Fibroblast of lung (primary cell): ENCODE measurements at regions not wholly inside any gene's neighbourhood (a gene's known extent, or its start where the extent isn't known, plus 50 kb on each side); places are given as distances from the start of the nearest gene placed in this dataset.

ENCODE experiments used
- DNase-seq, 2 donors: peaks; one replicate each; pipeline versions ENCODE4 v3.0.0 to v3.0.0-alpha.2; 2010; ENCODE audit warnings: low read depth in 2 of 2
- H2AFZ ChIP-seq: 2 replicates; pipeline ENCODE4 v1.5.1; 2012; ENCODE audit warnings: low read length, control low read depth, inconsistent platforms
- H3K27ac ChIP-seq: 2 replicates; pipeline ENCODE4 v1.5.1; 2011; ENCODE audit warnings: low read length, control low read depth; ENCODE audit not compliant: insufficient read depth
- H3K27me3 ChIP-seq: 2 replicates; pipeline ENCODE4 v1.5.1; 2011; ENCODE audit warnings: mild to moderate bottlenecking, low read length; ENCODE audit not compliant: control insufficient read depth, insufficient read depth
- H3K36me3 ChIP-seq: 2 replicates; pipeline ENCODE4 v1.5.1; 2011; ENCODE audit warnings: low read length; ENCODE audit not compliant: control insufficient read depth, insufficient read depth
- H3K4me1 ChIP-seq: 2 replicates; pipeline ENCODE4 v1.5.1; 2011; ENCODE audit warnings: low read length; ENCODE audit not compliant: control insufficient read depth, insufficient read depth; ENCODE audit errors: extremely low read depth
- H3K4me2 ChIP-seq: 2 replicates; pipeline ENCODE4 v1.5.1; 2011; ENCODE audit warnings: low read length, control low read depth; ENCODE audit not compliant: insufficient read depth; ENCODE audit errors: extremely low read depth
- H3K4me3 ChIP-seq, 4 experiments: fragments of 200-600 bp in 1 of 4; sonication (generic) in 1 of 4; replicated peaks in 1 of 4; 2 replicates each; pipeline ENCODE4 v1.5.1; 2011 to 2016; ENCODE audit warnings: low read length in 4 of 4, low read depth in 3 of 4, mild to moderate bottlenecking in 3 of 4, control low read depth in 2 of 4, inconsistent platforms in 1 of 4, mixed read lengths in 1 of 4; ENCODE audit not compliant: insufficient read depth in 1 of 4; ENCODE audit errors: control extremely low read depth in 1 of 4
- H3K79me2 ChIP-seq: 2 replicates; pipeline ENCODE4 v1.5.1; 2012; ENCODE audit warnings: mild to moderate bottlenecking, low read length, inconsistent platforms; ENCODE audit not compliant: control insufficient read depth, insufficient read depth
- H3K9ac ChIP-seq: 2 replicates; pipeline ENCODE4 v1.5.1; 2011; ENCODE audit warnings: mild to moderate bottlenecking, low read length, control low read depth; ENCODE audit not compliant: insufficient read depth
- H3K9me3 ChIP-seq: 2 replicates; pipeline ENCODE4 v1.5.1; 2012; ENCODE audit warnings: low read depth, low read length; ENCODE audit not compliant: control insufficient read depth, insufficient read depth
- H4K20me1 ChIP-seq: 2 replicates; pipeline ENCODE4 v1.5.1; 2011; ENCODE audit warnings: low read length; ENCODE audit not compliant: control insufficient read depth, insufficient read depth; ENCODE audit errors: extremely low read depth
- EZH2 ChIP-seq: IDR thresholded peaks from 2 replicates; pipeline ENCODE4 v1.5.1; 2012; ENCODE audit warnings: low read length, control low read depth, mild to moderate bottlenecking; ENCODE audit errors: missing control alignments
- TF ChIP-seq, protein P1 (sequence below), 2 donors: IDR thresholded peaks in 1 of 2; conservative IDR thresholded peaks in 1 of 2; 1 replicate in 1 of 2; 2 replicates in 1 of 2; pipeline ENCODE4 v1.5.1; 2011 to 2012; ENCODE audit warnings: low read length in 2 of 2, control low read depth in 1 of 2, inconsistent platforms in 1 of 2, low read depth in 1 of 2, mild to moderate bottlenecking in 1 of 2

DNA sequence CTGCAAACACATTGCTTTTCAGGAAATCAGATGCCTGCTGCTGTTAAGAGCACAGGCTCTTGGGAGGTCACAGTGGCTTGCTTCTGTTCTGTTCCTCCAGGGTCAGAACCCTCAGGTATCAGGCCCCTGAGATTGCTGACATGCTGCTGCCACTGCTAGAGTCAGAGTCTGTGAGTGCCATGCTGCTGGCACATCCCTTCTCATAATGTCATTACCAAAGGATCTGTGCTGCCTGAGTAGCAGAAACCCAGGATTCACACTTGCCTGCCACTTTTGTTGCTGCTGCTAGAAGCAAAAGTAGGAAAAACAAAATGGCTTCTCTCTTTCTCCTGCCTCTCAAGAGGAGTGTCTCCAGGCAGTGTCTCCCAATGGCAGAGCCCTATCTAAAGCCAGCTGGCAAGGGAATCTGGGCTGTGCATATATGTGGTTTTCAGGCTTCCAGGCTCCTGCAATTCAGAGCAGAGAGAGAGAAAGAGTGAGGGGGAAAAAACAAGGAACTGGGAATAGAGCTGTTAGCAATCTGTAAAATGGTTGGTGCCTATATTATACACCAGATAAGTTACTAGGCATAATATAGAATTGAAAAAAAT is 180.3 kb downstream of the MYCN start:
- no peaks in the 10 kb centered on the region for H3K4me1 ChIP-seq
- H3K4me2 ChIP-seq = no peak overlapping the region
- DNase-seq = no peak
- no peak overlapping the region for H2AFZ ChIP-seq
- no peak for TF ChIP-seq EZH2
- TF ChIP-seq, protein P1, sequence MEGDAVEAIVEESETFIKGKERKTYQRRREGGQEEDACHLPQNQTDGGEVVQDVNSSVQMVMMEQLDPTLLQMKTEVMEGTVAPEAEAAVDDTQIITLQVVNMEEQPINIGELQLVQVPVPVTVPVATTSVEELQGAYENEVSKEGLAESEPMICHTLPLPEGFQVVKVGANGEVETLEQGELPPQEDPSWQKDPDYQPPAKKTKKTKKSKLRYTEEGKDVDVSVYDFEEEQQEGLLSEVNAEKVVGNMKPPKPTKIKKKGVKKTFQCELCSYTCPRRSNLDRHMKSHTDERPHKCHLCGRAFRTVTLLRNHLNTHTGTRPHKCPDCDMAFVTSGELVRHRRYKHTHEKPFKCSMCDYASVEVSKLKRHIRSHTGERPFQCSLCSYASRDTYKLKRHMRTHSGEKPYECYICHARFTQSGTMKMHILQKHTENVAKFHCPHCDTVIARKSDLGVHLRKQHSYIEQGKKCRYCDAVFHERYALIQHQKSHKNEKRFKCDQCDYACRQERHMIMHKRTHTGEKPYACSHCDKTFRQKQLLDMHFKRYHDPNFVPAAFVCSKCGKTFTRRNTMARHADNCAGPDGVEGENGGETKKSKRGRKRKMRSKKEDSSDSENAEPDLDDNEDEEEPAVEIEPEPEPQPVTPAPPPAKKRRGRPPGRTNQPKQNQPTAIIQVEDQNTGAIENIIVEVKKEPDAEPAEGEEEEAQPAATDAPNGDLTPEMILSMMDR (conservative IDR thresholded peaks at IDR 0.05 in 1 of 2, IDR thresholded peaks at IDR 0.05 in 1 of 2; ENCODE audit: low read depth in 1 of 2, low read length in 2 of 2) = no peak
- no peaks in the 10 kb centered on the region for H3K27me3 ChIP-seq
- no peaks in the 10 kb centered on the region for H3K9me3 ChIP-seq
- no peaks in the 10 kb centered on the region for H3K79me2 ChIP-seq
- no peaks in the 10 kb centered on the region for H4K20me1 ChIP-seq
- H3K4me3 ChIP-seq = no peak overlapping the region
- no peak overlapping the region for H3K27ac ChIP-seq
- H3K36me3 ChIP-seq = no peaks in the 10 kb centered on the region
- H3K9ac ChIP-seq = no peak overlapping the region

GRCh38 chr2:16119741-16120140 is 179.4 kb downstream of the MYCN start:
- TF ChIP-seq, protein P1 (conservative IDR thresholded peaks at IDR 0.05 in 1 of 2, IDR thresholded peaks at IDR 0.05 in 1 of 2; ENCODE audit: low read depth in 1 of 2, low read length in 2 of 2) = no peak
- no peak for TF ChIP-seq EZH2
- Histone ChIP-seq H3K4me3 (no peak overlapping the region), H3K27ac (no peak overlapping the region), H3K36me3 (no peaks in the 10 kb centered on the region), H4K20me1 (no peaks in the 10 kb centered on the region), H3K4me1 (no peaks in the 10 kb centered on the region), H3K9ac (no peak overlapping the region), H3K27me3 (no peaks in the 10 kb centered on the region), H2AFZ (no peak overlapping the region), H3K9me3 (no peaks in the 10 kb centered on the region), H3K79me2 (no peaks in the 10 kb centered on the region), H3K4me2 (no peak overlapping the region)
- no peak for DNase-seq

- Histone ChIP-seq H3K36me3 (no peaks in the 10 kb centered on the region), H4K20me1 (no peaks in the 10 kb centered on the region), H3K4me1 (no peaks in the 10 kb centered on the region), H3K9ac (no peak overlapping the region), H3K79me2 (no peaks in the 10 kb centered on the region), H3K27ac (no peak overlapping the region), H3K27me3 (no peaks in the 10 kb centered on the region), H3K4me2 (no peak overlapping the region), H3K4me3 (no peak overlapping the region), H2AFZ (no peak overlapping the region), H3K9me3 (no peaks in the 10 kb centered on the region)
- no peak for DNase-seq
- TF ChIP-seq, protein P1 (conservative IDR thresholded peaks at IDR 0.05 in 1 of 2, IDR thresholded peaks at IDR 0.05 in 1 of 2; ENCODE audit: low read depth in 1 of 2, low read length in 2 of 2) = no peak
- TF ChIP-seq EZH2 = no peak
These were observed 178.6 kb downstream of the MYCN start for GRCh38 chr2:16118611-16119590.
